Osteoblast (primary cell): ENCODE measurements at regions not wholly inside any gene's neighbourhood (a gene's known extent, or its start where the extent isn't known, plus 50 kb on each side); places are given as distances from the start of the nearest gene placed in this dataset.

Experiments used
- DNase-seq: peaks from one replicate; pipeline ENCODE4 v3.0.0; 2011; ENCODE audit warnings: low spot score, mixed read lengths; ENCODE audit not compliant: insufficient read length; ENCODE audit errors: missing footprints
- H2AFZ ChIP-seq: 2 replicates; pipeline ENCODE4 v1.6.0; 2011; ENCODE audit warnings: mild to moderate bottlenecking, low read length
- H3K27ac ChIP-seq: 2 replicates; pipeline ENCODE4 v1.5.1; 2011; ENCODE audit warnings: mild to moderate bottlenecking, low read depth, low read length, moderate library complexity
- H3K27me3 ChIP-seq: 2 replicates; pipeline ENCODE4 v1.6.0; 2012; ENCODE audit warnings: mild to moderate bottlenecking, control low read depth, inconsistent platforms, low read length, moderate library complexity; ENCODE audit not compliant: insufficient read depth
- H3K36me3 ChIP-seq: 2 replicates; pipeline ENCODE4 v1.5.1; 2011; ENCODE audit warnings: mild to moderate bottlenecking, low read length, control low read depth, moderate library complexity; ENCODE audit not compliant: insufficient read depth
- H3K4me1 ChIP-seq: 2 replicates; pipeline ENCODE4 v1.5.1; 2011; ENCODE audit warnings: mild to moderate bottlenecking, low read length, control low read depth, moderate library complexity; ENCODE audit not compliant: insufficient read depth
- H3K4me2 ChIP-seq: 2 replicates; pipeline ENCODE4 v1.6.0; 2011; ENCODE audit warnings: mild to moderate bottlenecking, low read length; ENCODE audit not compliant: insufficient read depth
- H3K4me3 ChIP-seq: fragments of 200-600 bp; sonication (generic); 3 replicates; pipeline ENCODE4 v1.5.1; 2012; ENCODE audit warnings: mild to moderate bottlenecking, low read length, inconsistent platforms; ENCODE audit not compliant: insufficient read depth
- H3K79me2 ChIP-seq: 2 replicates; pipeline ENCODE4 v1.6.0; 2012; ENCODE audit warnings: mild to moderate bottlenecking, low read length, control low read depth, inconsistent platforms; ENCODE audit not compliant: insufficient read depth
- H3K9me3 ChIP-seq: 2 replicates; pipeline ENCODE4 v1.5.1; 2011; ENCODE audit warnings: low read depth, low read length, control low read depth
- H4K20me1 ChIP-seq: 2 replicates; pipeline ENCODE4 v1.6.0; 2012; ENCODE audit warnings: mild to moderate bottlenecking, low read length, control low read depth; ENCODE audit not compliant: insufficient read depth
- CTCF ChIP-seq: IDR thresholded peaks from 2 replicates; pipeline ENCODE4 v1.5.1; 2011; ENCODE audit warnings: mild to moderate bottlenecking, low read depth, low read length, moderate library complexity; ENCODE audit errors: extremely low read depth

- Histone ChIP-seq H3K4me1 (peaks cover 32% of the 10 kb centered on the region), H3K27ac (peak overlapping the region; percentile 82), H3K4me3 (no peak overlapping the region), H3K27me3 (no peaks in the 10 kb centered on the region), H3K36me3 (no peaks in the 10 kb centered on the region), H2AFZ (peak overlapping the region; percentile 87), H3K9me3 (no peaks in the 10 kb centered on the region), H3K79me2 (no peaks in the 10 kb centered on the region), H3K4me2 (peak overlapping the region; percentile 39), H4K20me1 (no peaks in the 10 kb centered on the region)
- peak; percentile 89 for DNase-seq
- TF ChIP-seq CTCF = no peak
Observed at GRCh38 chr11:8832571-8833260, 78.3 kb upstream of the AKIP1 start.

- peaks cover 38% of the 10 kb centered on the region for H3K4me1 ChIP-seq
- no peak for TF ChIP-seq CTCF
- H3K27me3 ChIP-seq = no peaks in the 10 kb centered on the region
- H3K79me2 ChIP-seq = no peaks in the 10 kb centered on the region
- peak overlapping the region; percentile 8 for H3K4me2 ChIP-seq
- no peaks in the 10 kb centered on the region for H3K36me3 ChIP-seq
- peak overlapping the region; percentile 82 for H3K27ac ChIP-seq
- no peaks in the 10 kb centered on the region for H3K9me3 ChIP-seq
- H3K4me3 ChIP-seq = no peak overlapping the region
- H2AFZ ChIP-seq = no peak overlapping the region
- peak; percentile 57 for DNase-seq
- H4K20me1 ChIP-seq = no peaks in the 10 kb centered on the region
Observed at GRCh38 chr11:8833568-8834315, 77.2 kb upstream of the AKIP1 start.

- peak; percentile 56 for DNase-seq
Observed at GRCh38 chr11:8834379-8834778, 76.6 kb upstream of the AKIP1 start.

More at GRCh38 chr11:8834379-8834778, 76.6 kb upstream of the AKIP1 start:
- Histone ChIP-seq H3K27ac (no peak overlapping the region), H4K20me1 (no peaks in the 10 kb centered on the region), H3K36me3 (no peaks in the 10 kb centered on the region), H3K4me1 (peaks cover 36% of the 10 kb centered on the region), H3K9me3 (no peaks in the 10 kb centered on the region), H3K4me3 (no peak overlapping the region), H3K4me2 (no peak overlapping the region), H3K79me2 (no peaks in the 10 kb centered on the region), H3K27me3 (no peaks in the 10 kb centered on the region), H2AFZ (no peak overlapping the region)
- TF ChIP-seq CTCF = no peak
